ENCODE measurements at regions not wholly inside any gene's neighbourhood (a gene's known extent, or its start where the extent isn't known, plus 50 kb on each side); places are given as distances from the start of the nearest gene placed in this dataset.

- peaks cover 0 to 3% (median under 1%) of the 10 kb centered on the region in 3 donors for H3K9me3 ChIP-seq
- no peaks in the 10 kb centered on the region for H3K36me3 ChIP-seq
- H3K4me1 ChIP-seq: no peaks in the 10 kb centered on the region
- peaks cover 0 to 24% of the 10 kb centered on the region in 2 donors for H3K27me3 ChIP-seq
- TF ChIP-seq CTCF (IDR thresholded peaks at IDR 0.05): no peak
- intact Hi-C loops (cut with DNase I; ENCODE audit: low total_unique reads): no loop called here
- no peak for DNase-seq
- no peak overlapping the region for H3K27ac ChIP-seq
- H3K4me3 ChIP-seq: no peak overlapping the region
Measured at GRCh38 chr11:70506658-70506970, 108.3 kb downstream of the CTTN start.

GRCh38 chr11:70506986-70507385 is 108.7 kb downstream of the CTTN start:
- H3K9me3 ChIP-seq: peaks cover under 1 to 6% (median 4%) of the 10 kb centered on the region in 3 donors
- no peak for DNase-seq
- H3K4me3 ChIP-seq: no peak overlapping the region
- H3K27me3 ChIP-seq: peaks cover 0 to 24% of the 10 kb centered on the region in 2 donors
- intact Hi-C loops (cut with DNase I; ENCODE audit: low total_unique reads): no loop called here
- H3K27ac ChIP-seq: no peak overlapping the region
- H3K36me3 ChIP-seq: no peaks in the 10 kb centered on the region
- no peaks in the 10 kb centered on the region for H3K4me1 ChIP-seq
- TF ChIP-seq CTCF (IDR thresholded peaks at IDR 0.05): no peak

GRCh38 chr11:70507466-70508230 is 109.3 kb downstream of the CTTN start:
- Histone ChIP-seq H3K4me3 (no peak overlapping the region), H3K27me3 (peaks cover 0 to 24% of the 10 kb centered on the region in 2 donors), H3K27ac (no peak overlapping the region), H3K4me1 (no peaks in the 10 kb centered on the region), H3K9me3 (peaks cover 3 to 11% (median 10%) of the 10 kb centered on the region in 3 donors), H3K36me3 (no peaks in the 10 kb centered on the region)
- intact Hi-C loops (cut with DNase I; ENCODE audit: low total_unique reads): no loop called here
- no peak for DNase-seq
- no peak for TF ChIP-seq CTCF (IDR thresholded peaks at IDR 0.05)

GRCh38 chr11:70508231-70508480 is 109.8 kb downstream of the CTTN start:
- intact Hi-C loops (cut with DNase I; ENCODE audit: low total_unique reads): no loop called here
- DNase-seq: no peak
- Histone ChIP-seq H3K9me3 (peaks cover 3 to 17% (median 16%) of the 10 kb centered on the region in 3 donors), H3K27me3 (peaks cover 0 to 24% of the 10 kb centered on the region in 2 donors), H3K4me1 (no peaks in the 10 kb centered on the region), H3K36me3 (no peaks in the 10 kb centered on the region), H3K27ac (no peak overlapping the region), H3K4me3 (no peak overlapping the region)
- TF ChIP-seq CTCF (IDR thresholded peaks at IDR 0.05): no peak

- TF ChIP-seq CTCF (IDR thresholded peaks at IDR 0.05): no peak
- Histone ChIP-seq H3K27ac (no peak overlapping the region), H3K4me3 (no peak overlapping the region), H3K4me1 (no peaks in the 10 kb centered on the region), H3K36me3 (no peaks in the 10 kb centered on the region), H3K27me3 (peaks cover 0 to 20% of the 10 kb centered on the region in 2 donors), H3K9me3 (peaks cover 3 to 20% (median 17%) of the 10 kb centered on the region in 3 donors)
- intact Hi-C loops (cut with DNase I; ENCODE audit: low total_unique reads): no loop called here
- DNase-seq: no peak
Measured at GRCh38 chr11:70509476-70509875, 111.1 kb downstream of the CTTN start.

GRCh38 chr11:70510106-70510505 is 111.8 kb downstream of the CTTN start:
- no peak for TF ChIP-seq CTCF (IDR thresholded peaks at IDR 0.05)
- no peak for DNase-seq
- no peak overlapping the region for H3K27ac ChIP-seq
- H3K4me1 ChIP-seq: no peaks in the 10 kb centered on the region
- peaks cover 0 to 20% of the 10 kb centered on the region in 2 donors for H3K27me3 ChIP-seq
- intact Hi-C loops (cut with DNase I; ENCODE audit: low total_unique reads): no loop called here
- H3K9me3 ChIP-seq: peaks cover 3 to 20% (median 17%) of the 10 kb centered on the region in 3 donors
- no peak overlapping the region for H3K4me3 ChIP-seq
- H3K36me3 ChIP-seq: no peaks in the 10 kb centered on the region
